ENCODE measurements at regions not wholly inside any gene's neighbourhood (a gene's known extent, or its start where the extent isn't known, plus 50 kb on each side); places are given as distances from the start of the nearest gene placed in this dataset.

DNA sequence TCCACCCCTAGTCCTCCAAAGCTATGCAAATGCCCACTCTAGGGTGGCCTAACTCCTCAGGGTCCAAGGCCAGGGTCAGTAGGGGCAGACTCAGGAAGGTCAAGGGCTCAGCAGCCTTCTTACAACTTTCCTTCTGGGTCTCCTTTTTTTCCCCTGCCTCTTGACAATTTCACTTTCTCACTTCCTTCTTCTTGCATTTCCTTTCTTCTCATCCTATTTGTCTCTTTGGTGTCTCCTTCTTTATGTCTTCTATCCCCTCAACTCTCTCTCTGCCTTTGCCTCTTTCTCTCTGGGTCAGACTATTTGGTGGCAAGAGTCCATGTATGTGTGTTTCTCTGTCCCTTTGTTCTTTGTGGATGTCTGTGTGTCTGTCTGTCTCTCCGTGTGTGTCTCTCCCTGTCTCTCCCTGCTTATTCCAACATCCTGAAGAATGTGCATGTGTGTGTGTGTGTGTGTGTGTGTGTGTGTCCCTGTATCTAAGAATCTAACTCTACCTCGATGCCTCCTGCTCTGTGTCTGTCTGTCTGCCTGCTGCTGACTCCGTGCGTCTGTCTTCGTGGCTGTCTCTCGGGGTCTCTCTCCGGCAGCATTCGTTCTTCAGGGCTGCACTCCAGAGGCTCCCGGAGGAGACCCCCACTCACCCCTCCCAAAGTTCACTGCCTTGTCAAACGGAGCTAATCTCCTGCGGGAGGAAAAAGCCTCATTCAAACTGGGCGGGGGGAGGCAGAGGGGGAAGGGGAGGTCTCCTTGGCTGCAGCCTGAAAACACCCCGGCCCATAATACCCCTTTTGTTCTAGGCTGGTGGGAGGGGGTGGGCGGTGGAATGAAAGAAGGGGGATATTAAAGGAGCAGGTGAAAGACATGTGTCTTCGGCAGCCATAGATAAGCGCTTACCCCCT lies 51.7 kb upstream of the FOXP4 start (continued):
- TF ChIP-seq, protein P1, sequence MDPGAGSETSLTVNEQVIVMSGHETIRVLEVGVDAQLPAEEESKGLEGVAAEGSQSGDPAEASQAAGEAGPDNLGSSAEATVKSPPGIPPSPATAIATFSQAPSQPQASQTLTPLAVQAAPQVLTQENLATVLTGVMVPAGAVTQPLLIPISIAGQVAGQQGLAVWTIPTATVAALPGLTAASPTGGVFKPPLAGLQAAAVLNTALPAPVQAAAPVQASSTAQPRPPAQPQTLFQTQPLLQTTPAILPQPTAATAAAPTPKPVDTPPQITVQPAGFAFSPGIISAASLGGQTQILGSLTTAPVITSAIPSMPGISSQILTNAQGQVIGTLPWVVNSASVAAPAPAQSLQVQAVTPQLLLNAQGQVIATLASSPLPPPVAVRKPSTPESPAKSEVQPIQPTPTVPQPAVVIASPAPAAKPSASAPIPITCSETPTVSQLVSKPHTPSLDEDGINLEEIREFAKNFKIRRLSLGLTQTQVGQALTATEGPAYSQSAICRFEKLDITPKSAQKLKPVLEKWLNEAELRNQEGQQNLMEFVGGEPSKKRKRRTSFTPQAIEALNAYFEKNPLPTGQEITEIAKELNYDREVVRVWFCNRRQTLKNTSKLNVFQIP (CRISPR knock-in tag; IDR thresholded peaks at IDR 0.05; ENCODE audit: borderline replicate concordance, low read depth), result no peak
- TF ChIP-seq ZFP3 (CRISPR knock-in tag; IDR thresholded peaks at IDR 0.05), result no peak

Measured in SK-N-SH treated with all-trans-retinoic acid at 6 μM for 48 hours (cell line).